NCI-H774 (cell line): ENCODE measurements at regions not wholly inside any gene's neighbourhood (a gene's known extent, or its start where the extent isn't known, plus 50 kb on each side); places are given as distances from the start of the nearest gene placed in this dataset.

Experiments
- DNase-seq: peaks from one replicate; lab custom pipeline; 2025; lab: John Stamatoyannopoulos, UW

- no peak for DNase-seq
These were observed 189.1 kb downstream of the CRPPA start for GRCh38 chr7:16232273-16232672.

DNA sequence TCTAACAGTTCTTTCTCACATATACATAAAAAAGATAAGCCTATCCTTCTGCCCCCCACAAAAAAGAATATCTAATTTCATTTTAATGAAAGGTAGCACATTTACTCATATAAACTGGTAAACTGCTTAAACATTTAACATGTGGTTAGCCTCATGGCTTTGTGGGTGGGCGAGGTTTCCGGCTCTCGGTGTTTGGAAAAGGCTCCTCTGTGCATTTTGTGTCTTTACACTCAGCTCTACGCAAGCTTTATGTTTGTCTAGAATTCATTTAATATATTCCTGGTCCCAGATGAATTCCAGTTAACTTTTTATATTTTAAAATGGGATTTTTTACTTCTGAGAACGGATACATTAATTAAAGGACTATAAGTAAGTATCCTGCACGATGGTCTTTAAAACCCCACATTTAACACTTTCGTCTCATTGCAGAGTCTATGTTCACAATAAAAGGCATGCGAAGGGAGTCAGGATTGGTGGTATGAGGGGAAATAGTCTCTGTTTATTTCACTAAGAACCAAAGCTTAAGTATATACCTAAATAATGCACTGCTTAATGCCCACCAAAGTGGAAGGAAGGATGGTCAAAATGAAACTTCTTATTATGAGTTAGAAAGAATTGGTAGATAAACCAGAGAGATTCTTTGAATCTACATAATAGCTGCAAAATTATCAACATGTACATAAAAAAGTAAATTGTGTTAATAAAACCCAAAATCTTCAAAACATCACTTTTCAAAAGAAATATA, 197.2 kb downstream of the CRPPA start:
- DNase-seq, result no peak

DNA sequence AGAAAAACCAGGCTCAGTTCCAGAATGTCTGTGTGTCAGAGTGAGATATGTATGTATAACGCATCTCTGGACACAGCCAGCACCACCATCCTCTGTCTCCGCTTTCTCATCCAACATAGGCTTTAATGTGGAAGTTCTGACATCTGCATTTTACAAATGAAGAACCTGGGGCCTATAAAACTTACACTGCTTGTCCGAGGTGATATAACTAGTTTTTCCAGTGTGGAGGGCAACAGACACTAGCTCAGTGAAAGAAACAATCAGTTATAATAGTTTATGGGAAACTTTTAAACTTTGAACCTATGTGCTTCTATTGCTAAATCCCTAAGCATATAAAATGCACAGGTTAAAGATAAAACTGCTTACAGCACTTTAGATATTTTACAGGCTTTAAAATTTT, 208.7 kb downstream of the CRPPA start:
- DNase-seq, result no peak

GRCh38 chr7:16212032-16212431, 209.3 kb downstream of the CRPPA start:
- DNase-seq, result no peak

- DNase-seq, result no peak
These were observed 209.9 kb downstream of the CRPPA start for GRCh38 chr7:16211402-16211925.

- no peak for DNase-seq
These were observed 211.2 kb downstream of the CRPPA start for GRCh38 chr7:16210171-16210570.

DNA sequence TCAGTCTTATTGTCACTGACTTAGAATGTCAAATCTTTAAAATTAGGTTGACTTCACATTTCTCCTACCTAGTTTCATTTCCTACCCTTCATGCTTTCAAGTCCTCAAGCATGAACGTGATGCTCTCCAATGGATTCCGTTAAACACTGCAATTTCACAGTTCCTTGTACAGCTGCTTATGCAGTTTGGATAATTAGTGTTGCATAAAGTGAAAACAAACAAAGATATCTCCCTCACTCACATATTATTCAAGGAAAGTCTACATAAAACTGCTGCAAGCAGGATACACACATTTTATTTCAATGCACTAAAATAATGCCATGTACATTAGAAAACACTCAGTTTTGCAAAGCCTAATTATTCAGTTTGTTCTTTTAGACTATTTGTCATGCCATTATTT, 214.0 kb downstream of the CRPPA start:
- no peak for DNase-seq

- no peak for DNase-seq
These were observed 215.9 kb downstream of the CRPPA start for GRCh38 chr7:16205466-16205865.

DNA sequence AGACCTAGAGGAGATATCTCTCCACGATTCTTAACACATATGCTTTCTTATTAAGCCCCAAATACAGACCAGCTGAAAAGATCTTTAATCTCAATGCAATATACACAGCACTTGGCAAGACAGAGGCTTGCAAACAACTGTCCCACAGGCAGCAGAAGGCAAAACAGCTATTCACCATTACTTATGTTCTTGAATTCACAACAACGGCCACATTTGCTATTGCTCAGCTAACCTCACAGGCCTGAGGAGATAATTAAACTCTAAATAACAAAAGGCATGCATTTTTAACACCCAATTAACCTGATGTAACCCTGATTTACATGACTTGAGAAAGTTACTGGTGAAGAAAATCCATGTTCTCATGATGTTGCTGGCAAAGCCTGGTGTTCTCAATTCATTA, 216.4 kb downstream of the CRPPA start:
- no peak for DNase-seq

DNA sequence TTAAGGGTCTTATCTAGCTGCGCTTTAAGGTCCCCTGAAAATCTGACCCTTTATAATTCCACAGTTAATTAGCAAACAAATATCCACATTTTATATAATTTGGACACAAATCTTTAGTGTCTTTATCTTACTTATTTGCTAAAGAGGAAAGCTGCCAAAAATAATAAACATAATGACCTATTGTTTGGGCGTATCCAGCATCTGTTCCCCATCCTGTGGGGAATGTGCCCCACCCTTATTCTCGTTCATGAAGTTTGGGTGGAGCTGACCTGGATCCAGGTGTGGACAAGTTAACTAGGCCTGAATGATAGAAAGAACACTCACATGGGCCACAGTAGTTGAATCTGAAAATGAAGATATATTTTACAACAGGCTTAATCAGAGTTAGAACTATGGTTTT, 218.3 kb downstream of the CRPPA start:
- no peak for DNase-seq

GRCh38 chr7:16202303-16202702, 219.0 kb downstream of the CRPPA start:
- DNase-seq, result no peak

- no peak for DNase-seq
These were observed 220.7 kb downstream of the CRPPA start for GRCh38 chr7:16200591-16200990.

DNA sequence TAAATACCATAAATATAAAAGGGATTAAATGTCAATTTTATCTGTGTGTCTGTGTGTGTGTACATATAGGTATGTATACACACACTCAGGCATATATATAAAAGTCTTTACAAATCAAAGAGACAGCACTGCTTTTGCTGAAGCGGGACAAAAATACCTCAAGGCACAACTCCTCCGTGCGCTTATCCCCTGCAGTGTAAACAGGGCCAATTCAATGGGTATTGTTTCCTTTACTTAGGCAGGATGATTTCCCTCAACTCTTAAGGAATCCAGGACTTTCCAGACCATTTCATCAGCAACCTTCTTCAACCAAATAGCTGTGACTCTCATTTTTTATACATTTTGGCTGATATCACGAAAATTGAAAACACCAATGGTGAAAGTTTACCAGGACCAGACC, 227.7 kb downstream of the CRPPA start:
- DNase-seq, result no peak

- no peak for DNase-seq
These were observed 232.2 kb downstream of the CRPPA start for GRCh38 chr7:16189026-16189715.

GRCh38 chr7:16187131-16187530, 234.2 kb downstream of the CRPPA start:
- no peak for DNase-seq

GRCh38 chr7:16178585-16178984, 242.8 kb downstream of the CRPPA start:
- no peak for DNase-seq

- no peak for DNase-seq
These were observed 243.2 kb downstream of the CRPPA start for GRCh38 chr7:16178092-16178491.

- no peak for DNase-seq
These were observed 247.1 kb downstream of the CRPPA start for GRCh38 chr7:16174253-16174652.

DNA sequence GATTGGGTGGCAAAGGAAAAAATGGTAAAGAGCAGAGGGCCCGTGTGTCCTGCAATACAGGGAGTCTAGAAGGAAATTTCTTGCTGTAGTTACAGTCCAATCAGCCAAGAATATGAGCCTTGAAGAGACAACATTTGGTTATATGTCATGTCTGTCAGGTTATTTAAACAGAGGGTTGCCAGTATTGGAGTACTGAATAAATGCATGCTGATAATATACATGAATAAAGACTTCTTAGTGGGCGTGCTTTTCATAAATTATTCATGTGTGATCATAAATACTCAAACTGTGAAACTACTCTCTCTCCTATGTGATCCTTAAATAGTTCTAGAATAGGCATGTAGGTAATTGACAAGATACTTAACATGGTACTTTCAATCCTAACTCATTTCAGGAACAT, 249.0 kb downstream of the CRPPA start:
- DNase-seq, result no peak

- DNase-seq, result no peak
These were observed 249.4 kb downstream of the CRPPA start for GRCh38 chr7:16171928-16172327.

DNA sequence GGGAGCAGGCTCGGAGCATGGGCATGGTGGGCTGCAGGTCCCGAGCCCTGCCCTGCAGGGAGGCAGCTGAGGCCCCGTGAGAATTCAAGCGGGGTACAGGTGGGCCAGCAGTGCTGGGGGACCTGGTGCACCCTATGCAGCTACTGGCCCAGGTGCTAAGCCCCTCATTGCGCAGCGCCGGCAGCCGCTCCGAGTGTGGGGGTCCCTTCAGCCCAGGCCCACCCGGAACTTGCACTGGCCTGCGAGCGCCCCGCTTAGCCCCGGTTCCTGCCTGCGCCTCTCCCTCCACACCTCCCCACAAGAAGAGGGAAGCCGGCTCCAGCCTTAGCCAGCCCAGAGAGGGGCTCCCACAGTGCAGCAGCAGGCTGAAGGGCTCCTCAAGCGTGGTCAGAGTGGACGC, 250.7 kb downstream of the CRPPA start:
- DNase-seq, result no peak

DNA sequence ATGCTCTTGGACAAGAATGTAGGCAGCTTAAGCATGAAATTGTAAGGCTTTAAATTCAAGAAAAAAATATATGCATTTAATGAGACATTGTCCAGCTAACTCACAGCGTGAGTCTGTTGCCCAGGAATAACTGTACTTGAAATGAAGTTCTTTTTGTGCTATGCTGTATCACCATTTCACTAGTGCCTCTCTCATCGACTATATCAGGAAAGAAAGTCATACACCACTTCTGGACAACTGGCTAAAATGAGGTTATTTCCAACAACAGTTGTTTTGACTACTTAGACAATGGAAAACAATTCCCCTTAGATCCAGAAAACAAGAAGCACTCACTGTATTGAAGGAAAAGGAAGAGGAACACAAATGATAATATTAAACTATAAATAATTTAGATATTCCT, 251.8 kb downstream of the CRPPA start:
- DNase-seq, result no peak

DNA sequence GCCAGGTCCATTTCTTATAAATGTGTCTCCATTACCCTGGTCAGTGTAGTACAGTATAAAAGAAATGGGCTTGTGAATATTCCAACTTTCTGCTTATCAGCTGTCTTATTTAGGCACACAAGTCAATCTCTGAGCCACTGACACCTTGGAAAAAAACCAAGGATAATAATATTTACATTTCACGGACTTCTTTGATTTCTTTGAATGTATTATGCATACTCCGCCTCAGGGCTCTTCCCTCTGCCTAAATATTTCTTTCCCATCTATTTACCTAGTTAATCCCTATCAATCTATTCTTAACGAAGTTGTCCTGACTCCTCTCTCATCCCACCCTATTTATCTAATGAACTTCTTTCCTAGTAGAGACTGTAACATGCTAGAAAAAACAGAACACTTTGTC, 253.8 kb downstream of the CRPPA start:
- DNase-seq, result no peak

DNA sequence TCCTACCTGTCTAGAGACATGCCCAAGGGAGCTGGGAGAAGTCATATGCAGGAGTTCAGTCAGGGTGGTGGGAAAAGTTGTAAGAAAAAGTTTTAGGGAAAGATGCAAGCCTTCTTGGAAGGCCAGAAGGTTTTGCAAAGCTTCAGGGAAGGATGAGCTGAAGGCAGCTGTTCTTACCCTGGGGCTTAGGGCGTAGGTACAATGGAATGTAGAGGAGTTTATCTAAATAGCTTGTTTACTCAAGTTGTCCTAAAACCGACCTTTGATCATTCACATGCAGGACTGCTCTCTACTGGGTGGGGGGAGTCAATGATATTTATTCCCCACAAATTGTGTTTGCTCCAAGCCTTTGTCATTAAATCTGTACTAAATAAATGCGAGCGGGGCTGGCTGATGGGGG, 277.0 kb downstream of the CRPPA start:
- no peak for DNase-seq
